K562 (cell line): ENCODE measurements at regions not wholly inside any gene's neighbourhood (a gene's known extent, or its start where the extent isn't known, plus 50 kb on each side); places are given as distances from the start of the nearest gene placed in this dataset.
A peak's percentile ranks its signal among the peaks of the same experiment; 100 is the strongest.
"Not testable (repeated sequence)": the region's sequence is repeated elsewhere in the genome, so short reads cannot be mapped to it uniquely, and the experiment has no call there.

ENCODE experiments used
- ATAC-seq: fragments of 200-7000 bp; cut with Tn5 transposase; 3 replicates; pipeline ENCODE4 v1.9.1; 2020; ENCODE audit warnings: moderate library complexity
- BruUV-seq: library from RNA; stranded (reverse); fragments of 400-500 nt; replicated peaks from 2 replicates; lab custom pipeline; 2021; lab: Mats Ljungman, UMichigan
- CTCF ChIA-PET: fragments of 300-600 bp; formaldehyde crosslinking; extraction: SDS; loops from one replicate; lab custom pipeline; 2021; ENCODE audit warnings: low intra/inter-chr PET ratio; lab: Yijun Ruan, JAX
- POLR2A ChIA-PET: fragments of 300-600, 350-650 bp; sonication (Branson Sonifier 250); formaldehyde crosslinking; extraction: SDS; loops from one replicate; lab custom pipeline; 2021; ENCODE audit warnings: antibody characterized with exemption, inconsistent platforms; lab: Yijun Ruan, JAX
- DNase-seq, 4 experiments: peaks; one replicate each; pipeline versions ENCODE4 v3.0.0 to v3.0.0-alpha.2; 2011 to 2018; ENCODE audit warnings: low spot score in 3 of 4, mixed read lengths in 3 of 4; ENCODE audit errors: extremely low read depth in 1 of 4
- FAIRE-seq: peaks from 2 replicates; lab custom pipeline; 2011; peaks lifted over from hg19 to GRCh38; lab: Jason Lieb, UNC
- H2AFZ ChIP-seq: 2 replicates; pipeline ENCODE4 v1.6.0; 2011; ENCODE audit warnings: low read depth, low read length, control low read depth, inconsistent platforms
- H3K27ac ChIP-seq: fragments of 200-600 bp; 3 replicates; pipeline ENCODE4 v1.8.0; 2011; ENCODE audit warnings: low read depth, mild to moderate bottlenecking, control low read depth, inconsistent platforms, low read length, moderate library complexity, mixed read lengths; ENCODE audit errors: extremely low read depth
- H3K27me3 ChIP-seq, 2 experiments: fragments of 300-600 bp in 1 of 2; 2 replicates in 1 of 2; 3 replicates in 1 of 2; pipeline versions ENCODE4 v1.6.0 to v1.8.0; 2011; ENCODE audit warnings: inconsistent platforms in 2 of 2, low read length in 2 of 2, mild to moderate bottlenecking in 1 of 2, mixed read lengths in 1 of 2, moderate library complexity in 1 of 2; ENCODE audit not compliant: control insufficient read depth in 2 of 2, insufficient read depth in 2 of 2
- H3K36me3 ChIP-seq: fragments of 300-600 bp; 3 replicates; pipeline ENCODE4 v1.8.0; 2011; ENCODE audit warnings: mild to moderate bottlenecking, low read length, inconsistent platforms; ENCODE audit not compliant: control insufficient read depth, insufficient read depth
- H3K4me1 ChIP-seq, 2 experiments: fragments of 200-600 bp in 1 of 2; replicated peaks in 1 of 2; 2 replicates in 1 of 2; 3 replicates in 1 of 2; pipeline versions ENCODE4 v1.5.1 to v1.8.0; 2011; ENCODE audit warnings: inconsistent platforms in 2 of 2, low read length in 2 of 2, mild to moderate bottlenecking in 1 of 2, mixed read lengths in 1 of 2, moderate library complexity in 1 of 2; ENCODE audit not compliant: control insufficient read depth in 2 of 2, insufficient read depth in 2 of 2
- H3K4me2 ChIP-seq: 2 replicates; pipeline ENCODE4 v1.6.1; 2011; ENCODE audit warnings: low read length, control low read depth, inconsistent platforms, mixed read lengths; ENCODE audit not compliant: insufficient read depth
- H3K4me3 ChIP-seq: fragments of 200-600 bp; sonication (generic), shearing (Covaris generic); 2 replicates; pipeline ENCODE4 v1.5.1; 2016; ENCODE audit warnings: control low read depth, inconsistent platforms
- H3K79me2 ChIP-seq: fragments of 200-600 bp; 3 replicates; pipeline ENCODE4 v1.8.0; 2011; ENCODE audit warnings: low read length, inconsistent platforms; ENCODE audit not compliant: control insufficient read depth, insufficient read depth
- H3K9ac ChIP-seq, 2 experiments: 2 replicates each; pipeline versions ENCODE4 v1.6.0 to v1.6.1; 2011; ENCODE audit warnings: low read depth in 2 of 2, low read length in 2 of 2, control low read depth in 1 of 2, inconsistent platforms in 1 of 2, mild to moderate bottlenecking in 1 of 2, mixed read lengths in 1 of 2; ENCODE audit not compliant: insufficient read depth in 1 of 2
- H3K9me1 ChIP-seq: one replicate; pipeline ENCODE4 v1.6.0; 2011; ENCODE audit warnings: inconsistent platforms, mild to moderate bottlenecking, low read length, moderate library complexity; ENCODE audit not compliant: control insufficient read depth, insufficient read depth
- H3K9me3 ChIP-seq: replicated peaks from 2 replicates; pipeline ENCODE4 v1.5.1; 2011; ENCODE audit warnings: low read depth, low read length, inconsistent platforms; ENCODE audit not compliant: control insufficient read depth, insufficient read depth
- H4K20me1 ChIP-seq: replicated peaks from 2 replicates; pipeline ENCODE4 v1.6.1; 2011; ENCODE audit warnings: low read length, inconsistent platforms, mixed read lengths; ENCODE audit not compliant: control insufficient read depth, insufficient read depth
- C11orf30 ChIP-seq: fragments of 450-650 bp; IDR thresholded peaks from 2 replicates; pipeline ENCODE4 v1.6.1; 2016; ENCODE audit warnings: low read depth, mild to moderate bottlenecking
- MAFF ChIP-seq: IDR thresholded peaks from 2 replicates; pipeline ENCODE4 v1.6.1; 2012; ENCODE audit warnings: low read length, improper control_type of control experiment
- MAFG ChIP-seq: fragments of 450-650 bp; conservative IDR thresholded peaks from 2 replicates; pipeline ENCODE4 v1.6.1; 2016; ENCODE audit warnings: missing genetic modification characterization, missing compliant biosample characterization
- MAFK ChIP-seq: IDR thresholded peaks from 2 replicates; pipeline ENCODE4 v1.6.1; 2011; ENCODE audit warnings: low read length, improper control_type of control experiment
- ZNF316 ChIP-seq: fragments of 450-650 bp; IDR thresholded peaks from 2 replicates; pipeline ENCODE4 v1.6.1; 2016
- WGBS: fragments of 100-300 bp; shearing (Covaris generic); methylation state at CpG from one replicate; pipeline ENCODE4 v1.1.6; 2016; ENCODE audit warnings: low coverage, mixed read lengths; ENCODE audit not compliant: insufficient coverage; ENCODE audit errors: missing lambda C conversion rate; 5-methylcytosine and 5-hydroxymethylcytosine counted together
- in situ Hi-C: fragments of 300-500 bp; cut with MboI; formaldehyde crosslinking; loops from 4 replicates; pipeline ENCODE4 v1.15.0; 2018; ENCODE audit warnings: inconsistent platforms, mixed read lengths
- intact Hi-C: fragments of 100-400 bp; cut with micrococcal nuclease; formaldehyde crosslinking; loops from 2 replicates; pipeline ENCODE4 v1.14.2; 2022

GRCh38 chr7:76838357-76838756 is 193.8 kb downstream of the SPDYE17 start:
- not testable (repeated sequence) for H3K9me3 ChIP-seq, H3K4me3 ChIP-seq

GRCh38 chr7:76829233-76829632 is 202.2 kb upstream of the POMZP3 start:
- CTCF ChIA-PET, H3K9me3 ChIP-seq, H2AFZ ChIP-seq, H3K9ac ChIP-seq, ATAC-seq, BruUV-seq, H3K4me1 ChIP-seq, H3K9me1 ChIP-seq, H3K4me2 ChIP-seq, intact Hi-C loops, POLR2A ChIA-PET, H3K36me3 ChIP-seq, DNase-seq, H4K20me1 ChIP-seq, H3K79me2 ChIP-seq, FAIRE-seq, H3K27ac ChIP-seq, H3K4me3 ChIP-seq, in situ Hi-C loops, H3K27me3 ChIP-seq: not testable (repeated sequence)
- WGBS, result 0% methylated on average over 3 of the region's 3 CpGs

More at GRCh38 chr7:76838357-76838756, 193.8 kb downstream of the SPDYE17 start:
- in situ Hi-C loops, H3K27ac ChIP-seq, intact Hi-C loops, FAIRE-seq, H3K9ac ChIP-seq, H3K9me1 ChIP-seq, DNase-seq, H3K4me2 ChIP-seq, H3K27me3 ChIP-seq, H3K4me1 ChIP-seq, ATAC-seq, CTCF ChIA-PET, H2AFZ ChIP-seq, POLR2A ChIA-PET, H4K20me1 ChIP-seq, H3K36me3 ChIP-seq, H3K79me2 ChIP-seq, BruUV-seq: not testable (repeated sequence)
- 0% methylated on average over 1 of the region's 1 CpG for WGBS
- TF ChIP-seq MAFG (tag) (peak; percentile 73), MAFF (peak; percentile 37; the same call in 1 of the 2 replicates), C11orf30 (peak; percentile 76; the same call in 1 of the 2 replicates), MAFK (peak; percentile 62), ZNF316 (peak; percentile 86)

DNA sequence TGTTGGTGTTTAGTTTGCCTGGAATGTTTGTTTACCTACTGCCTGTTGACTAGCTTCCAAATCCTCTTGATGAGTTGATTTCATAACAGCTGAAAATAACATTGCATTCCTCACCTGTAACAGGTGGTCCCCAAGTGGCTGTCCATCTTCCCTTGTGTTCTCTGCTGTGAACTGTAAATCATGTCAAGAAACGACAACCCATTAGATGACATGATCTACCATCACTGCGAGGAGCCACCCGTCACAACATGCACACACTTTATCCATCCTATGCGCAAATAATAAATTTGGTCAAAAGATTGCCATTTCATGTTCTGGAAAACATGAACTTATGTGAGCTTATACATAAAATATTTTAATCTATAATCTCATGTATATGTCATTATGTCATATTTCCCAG is 199.1 kb upstream of the POMZP3 start:
- ATAC-seq, H3K9ac ChIP-seq, H4K20me1 ChIP-seq, H3K27me3 ChIP-seq, H3K4me3 ChIP-seq, intact Hi-C loops, H2AFZ ChIP-seq, H3K9me3 ChIP-seq, POLR2A ChIA-PET, DNase-seq, CTCF ChIA-PET, H3K79me2 ChIP-seq, H3K4me1 ChIP-seq, H3K4me2 ChIP-seq, H3K36me3 ChIP-seq, BruUV-seq, H3K9me1 ChIP-seq, H3K27ac ChIP-seq, FAIRE-seq, in situ Hi-C loops: not testable (repeated sequence)
- WGBS, result 11% methylated on average over 4 of the region's 4 CpGs
